ENCODE measurements at regions not wholly inside any gene's neighbourhood (a gene's known extent, or its start where the extent isn't known, plus 50 kb on each side); places are given as distances from the start of the nearest gene placed in this dataset.

DNA sequence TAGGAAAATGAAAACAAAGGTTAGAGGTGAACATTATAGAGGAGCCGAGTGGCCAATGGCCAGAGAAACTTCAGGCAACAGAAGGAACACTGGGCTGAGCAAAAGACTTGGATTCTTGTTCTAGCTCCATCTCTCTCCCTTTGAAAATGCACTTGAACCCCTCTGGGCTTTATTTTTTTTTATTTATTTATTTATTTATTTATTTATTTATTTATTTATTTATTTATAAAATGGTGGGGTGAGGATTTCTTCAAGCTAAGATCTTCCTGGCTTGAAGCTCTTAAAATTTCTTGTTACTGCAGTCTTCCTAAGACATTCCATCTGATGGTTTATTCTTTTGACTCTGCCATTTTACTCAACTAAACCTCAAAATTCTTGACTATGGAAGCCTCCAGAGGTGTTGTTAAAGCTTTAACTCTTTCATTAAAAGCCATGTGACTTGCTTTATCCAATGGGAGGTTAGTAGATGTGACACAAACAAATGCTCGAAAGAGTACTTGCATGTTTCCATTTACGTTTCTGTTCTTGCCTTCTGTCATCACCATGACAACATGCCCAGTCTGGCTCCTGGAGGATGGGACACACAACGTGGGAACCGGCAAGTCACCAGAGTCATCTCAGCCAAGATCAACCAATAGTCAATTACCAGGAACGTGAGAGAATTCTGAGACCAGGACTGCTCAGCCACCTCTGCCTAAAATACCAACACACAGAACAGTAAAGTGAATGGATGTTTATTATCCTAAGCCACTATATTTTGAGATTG is 325.2 kb upstream of the CTNNB1 start:
- no peak for TF ChIP-seq EZH2phosphoT487 (IDR thresholded peaks at IDR 0.05; ENCODE audit: insufficient read depth, low read depth)
- no peak for TF ChIP-seq EZH2 (IDR thresholded peaks at IDR 0.05; ENCODE audit: insufficient read depth, poor library complexity, severe bottlenecking)
